HG03457 (cell line): ENCODE measurements at regions not wholly inside any gene's neighbourhood (a gene's known extent, or its start where the extent isn't known, plus 50 kb on each side); places are given as distances from the start of the nearest gene placed in this dataset.

Experiments
- ATAC-seq: cut with Tn5 transposase; IDR thresholded peaks from one replicate; pipeline ENCODE4 v1.9.1; 2021; ENCODE audit warnings: moderate number of reproducible peaks; ENCODE audit not compliant: unreplicated experiment

- no peak for ATAC-seq
Observed at GRCh38 chr13:29909975-29910674, 59.7 kb upstream of the UBL3 start.

- ATAC-seq = no peak
Observed at GRCh38 chr13:29909081-29909730, 58.8 kb upstream of the UBL3 start.

DNA sequence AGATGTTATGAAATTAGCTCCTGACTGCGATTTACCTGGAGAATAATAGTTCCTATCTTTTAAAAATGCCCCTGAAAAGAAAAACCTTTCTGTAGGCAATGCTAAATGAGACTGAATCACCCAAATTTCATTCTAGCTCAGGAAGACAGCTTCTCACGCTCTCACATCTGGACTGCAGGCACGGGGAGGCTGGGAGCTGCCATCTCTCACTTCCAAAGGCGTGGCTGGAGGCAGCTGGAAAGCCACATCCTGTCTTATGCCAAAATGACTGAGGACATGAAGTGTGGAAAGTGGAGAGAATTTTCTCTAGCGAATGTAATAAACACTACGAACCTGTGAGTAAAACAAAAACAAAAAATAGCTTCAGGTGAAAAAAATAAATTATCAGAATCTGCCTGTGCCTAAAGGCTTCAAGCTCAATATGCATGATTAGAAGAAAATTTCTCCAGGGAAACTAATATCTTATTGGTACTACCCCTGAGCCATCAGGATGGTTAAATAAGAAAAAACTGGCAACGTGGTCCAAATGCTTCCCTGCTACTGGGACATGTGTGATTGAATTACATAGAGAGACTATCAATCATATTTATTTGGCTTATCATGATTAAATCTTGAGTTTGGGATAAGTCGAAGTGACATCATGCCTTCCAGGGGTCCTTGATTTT lies 58.1 kb upstream of the UBL3 start:
- no peak for ATAC-seq

- ATAC-seq = no peak
Observed at GRCh38 chr13:29907670-29908069, 57.3 kb upstream of the UBL3 start.

- no peak for ATAC-seq
Observed at GRCh38 chr13:29906432-29907011, 56.1 kb upstream of the UBL3 start.

GRCh38 chr13:29905845-29906244 lies 55.4 kb upstream of the UBL3 start:
- no peak for ATAC-seq

GRCh38 chr13:29903996-29904395 lies 53.6 kb upstream of the UBL3 start:
- no peak for ATAC-seq

DNA sequence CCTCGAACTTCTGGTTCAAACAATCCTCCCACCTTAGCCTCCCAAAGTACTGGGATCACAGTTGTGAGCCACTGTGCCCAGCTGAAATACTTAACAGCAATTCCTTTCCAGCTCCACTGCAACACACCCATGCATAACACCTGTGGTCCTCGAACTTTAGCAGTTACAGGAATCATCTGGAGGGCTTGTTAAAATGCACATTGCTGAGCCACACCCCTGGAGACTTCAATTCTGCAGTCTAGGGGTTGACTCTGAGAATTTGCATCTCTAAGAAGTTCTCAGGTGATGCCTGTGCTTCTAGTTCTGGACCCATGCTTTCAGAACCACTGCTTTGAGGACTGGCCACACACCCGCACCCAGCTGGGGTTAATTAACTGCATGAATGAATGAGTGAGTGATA lies 53.1 kb upstream of the UBL3 start:
- ATAC-seq = no peak

DNA sequence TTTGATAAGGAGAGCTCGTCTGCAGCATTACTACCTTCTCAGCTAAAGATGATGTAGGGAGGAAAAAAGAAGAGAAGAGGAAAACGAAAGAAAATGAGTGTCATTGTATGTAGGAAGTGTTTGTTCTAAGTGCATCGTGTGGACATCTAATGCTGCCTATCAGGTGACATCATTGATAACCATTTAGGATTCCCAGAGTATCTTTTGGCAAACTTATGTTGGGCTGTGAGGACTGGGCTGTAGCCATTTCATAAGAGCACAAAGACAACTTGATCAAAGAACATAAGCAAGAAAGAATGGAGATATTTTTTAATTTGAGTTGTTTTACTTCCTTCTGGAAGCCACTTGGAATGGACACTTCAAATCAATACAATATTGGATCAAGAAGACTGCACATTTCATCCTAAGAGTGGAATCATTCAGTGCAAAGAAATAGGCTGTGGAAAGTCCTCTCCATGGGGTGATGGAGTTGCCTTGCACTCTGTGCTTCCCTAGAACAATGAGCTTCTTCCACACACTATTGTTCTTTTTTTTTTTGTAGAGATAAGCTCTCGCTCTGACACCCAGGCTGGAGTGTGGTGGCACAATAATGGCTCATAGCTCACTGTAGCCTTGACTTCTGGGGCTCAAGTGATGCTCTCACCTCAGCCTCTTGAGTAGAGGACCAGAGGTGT lies 52.4 kb upstream of the UBL3 start:
- no peak for ATAC-seq

- ATAC-seq = no peak
Observed at GRCh38 chr13:29901710-29902631, 51.6 kb upstream of the UBL3 start.
